GM12864 (cell line): ENCODE measurements at regions not wholly inside any gene's neighbourhood (a gene's known extent, or its start where the extent isn't known, plus 50 kb on each side); places are given as distances from the start of the nearest gene placed in this dataset.

Source experiments
- DNase-seq: peaks from one replicate; pipeline ENCODE4 v3.0.0-alpha.2; 2011; ENCODE audit warnings: low read depth
- H3K4me3 ChIP-seq: 2 replicates; pipeline ENCODE4 v1.5.1; 2011; ENCODE audit warnings: mild to moderate bottlenecking, low read depth, low read length, control low read depth
- TF ChIP-seq, protein P1 (sequence below): IDR thresholded peaks from 2 replicates; pipeline ENCODE4 v1.5.1; 2011; ENCODE audit warnings: low read depth, mild to moderate bottlenecking, moderate library complexity, low read length, control low read depth, inconsistent platforms; ENCODE audit errors: missing control alignments

DNA sequence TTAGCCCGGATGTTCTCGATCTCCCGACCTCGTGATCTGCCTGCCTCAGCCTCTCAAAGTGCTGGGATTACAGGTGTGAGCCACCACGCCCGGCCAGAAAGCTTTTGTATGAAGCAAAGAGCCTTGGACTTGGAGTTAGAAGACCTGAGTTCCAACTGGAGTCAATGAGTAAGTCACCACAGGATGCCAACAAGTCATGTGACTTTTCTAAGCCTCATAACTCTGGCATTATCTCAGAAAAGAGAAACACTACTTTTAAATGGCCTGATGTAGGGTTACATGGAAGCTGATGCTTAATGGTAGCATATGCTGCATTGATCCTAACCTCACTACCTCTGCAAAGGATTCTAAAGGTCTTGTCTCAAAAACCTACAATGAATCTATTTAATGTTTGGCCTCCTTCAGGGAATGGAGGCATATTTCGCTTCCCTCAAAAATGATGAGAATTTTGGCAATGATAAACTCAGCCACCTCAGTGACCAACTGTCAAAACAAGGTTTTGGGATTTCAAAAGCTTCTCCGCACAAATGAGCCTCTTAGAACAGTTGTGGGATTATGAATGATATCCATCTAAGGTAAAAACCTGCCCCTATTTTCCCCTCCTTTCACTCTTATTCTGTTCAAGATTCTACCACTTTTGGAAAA lies 236.8 kb downstream of the ACTL7B start:
- DNase-seq = no peak
- no peak overlapping the region for H3K4me3 ChIP-seq
- TF ChIP-seq, protein P1, sequence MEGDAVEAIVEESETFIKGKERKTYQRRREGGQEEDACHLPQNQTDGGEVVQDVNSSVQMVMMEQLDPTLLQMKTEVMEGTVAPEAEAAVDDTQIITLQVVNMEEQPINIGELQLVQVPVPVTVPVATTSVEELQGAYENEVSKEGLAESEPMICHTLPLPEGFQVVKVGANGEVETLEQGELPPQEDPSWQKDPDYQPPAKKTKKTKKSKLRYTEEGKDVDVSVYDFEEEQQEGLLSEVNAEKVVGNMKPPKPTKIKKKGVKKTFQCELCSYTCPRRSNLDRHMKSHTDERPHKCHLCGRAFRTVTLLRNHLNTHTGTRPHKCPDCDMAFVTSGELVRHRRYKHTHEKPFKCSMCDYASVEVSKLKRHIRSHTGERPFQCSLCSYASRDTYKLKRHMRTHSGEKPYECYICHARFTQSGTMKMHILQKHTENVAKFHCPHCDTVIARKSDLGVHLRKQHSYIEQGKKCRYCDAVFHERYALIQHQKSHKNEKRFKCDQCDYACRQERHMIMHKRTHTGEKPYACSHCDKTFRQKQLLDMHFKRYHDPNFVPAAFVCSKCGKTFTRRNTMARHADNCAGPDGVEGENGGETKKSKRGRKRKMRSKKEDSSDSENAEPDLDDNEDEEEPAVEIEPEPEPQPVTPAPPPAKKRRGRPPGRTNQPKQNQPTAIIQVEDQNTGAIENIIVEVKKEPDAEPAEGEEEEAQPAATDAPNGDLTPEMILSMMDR = no peak

DNA sequence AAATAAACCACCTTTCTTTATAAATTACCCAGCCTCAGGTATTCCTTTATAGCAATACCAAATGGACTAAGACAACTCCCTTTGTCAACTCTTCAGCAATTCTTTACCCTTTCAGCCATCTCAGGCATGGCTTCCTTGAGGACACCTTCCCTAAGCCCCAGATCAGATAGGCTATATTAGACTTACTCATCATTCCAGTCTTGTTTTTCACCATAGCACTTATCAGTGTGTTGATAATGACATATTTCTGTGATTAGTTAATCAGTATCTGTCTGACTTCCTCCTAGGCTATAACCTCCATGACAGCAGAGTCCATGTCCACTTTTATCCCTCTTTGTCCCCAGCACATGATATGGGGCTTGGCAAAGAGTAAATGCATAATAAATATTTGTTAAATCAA lies 238.1 kb downstream of the ACTL7B start:
- TF ChIP-seq, protein P1 = no peak
- H3K4me3 ChIP-seq = no peak overlapping the region
- no peak for DNase-seq

DNA sequence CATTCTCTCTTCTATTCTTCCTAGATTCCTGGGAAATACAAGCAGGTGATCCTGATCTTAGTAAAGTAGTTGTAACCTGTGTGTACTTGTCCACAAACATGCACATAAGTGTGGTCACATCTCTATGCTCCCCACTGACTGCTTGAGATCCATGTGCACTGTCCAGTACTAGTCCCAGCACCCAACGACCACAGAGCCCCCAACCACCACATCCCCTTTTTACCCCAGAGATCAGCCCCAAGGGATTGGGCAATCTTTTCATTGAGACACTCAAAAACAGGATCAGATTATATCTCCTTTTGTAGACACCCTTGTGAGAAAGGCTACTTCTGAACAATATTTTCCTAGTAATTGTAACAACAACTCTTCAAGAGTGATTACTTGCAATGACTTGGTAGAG lies 240.6 kb downstream of the ACTL7B start:
- no peak for DNase-seq
- TF ChIP-seq, protein P1 = no peak
- no peak overlapping the region for H3K4me3 ChIP-seq

DNA sequence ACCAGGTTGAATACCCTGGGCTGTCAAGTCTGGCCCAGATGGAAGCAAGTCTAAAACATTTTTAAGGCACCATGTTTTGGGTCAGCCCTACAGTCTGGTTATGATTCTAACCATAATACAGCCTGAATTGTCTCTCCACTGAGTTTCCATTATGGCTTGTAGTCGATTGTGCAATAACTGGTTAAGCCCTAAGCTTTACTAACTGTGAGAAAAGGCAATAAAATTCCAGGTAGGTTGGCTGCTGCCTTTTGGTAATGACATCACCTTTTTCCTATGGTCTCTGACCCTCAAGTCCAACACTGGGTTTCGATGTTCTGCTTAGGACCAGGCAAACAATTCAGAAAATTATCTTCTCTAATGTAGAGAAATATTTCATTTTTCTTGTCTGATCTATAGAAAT lies 243.3 kb downstream of the ACTL7B start:
- H3K4me3 ChIP-seq = no peak overlapping the region
- DNase-seq = no peak
- TF ChIP-seq, protein P1 = no peak

DNA sequence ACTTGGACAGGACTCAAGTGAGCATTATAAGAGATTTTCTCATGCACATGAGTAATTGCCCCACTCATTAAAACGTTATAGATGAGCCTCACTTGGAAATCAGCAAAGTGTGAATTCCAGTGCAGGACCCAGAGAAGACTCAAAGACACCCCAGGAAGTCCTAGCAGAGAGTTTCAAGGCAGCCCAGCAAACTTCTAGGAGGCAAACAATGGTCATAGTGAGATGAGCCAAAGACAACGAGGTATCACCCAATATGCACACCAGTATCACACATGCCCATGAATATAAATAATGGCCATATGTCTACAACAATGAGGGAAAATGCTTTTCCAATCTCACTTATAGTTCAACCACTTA lies 245.9 kb downstream of the ACTL7B start:
- DNase-seq = no peak
- TF ChIP-seq, protein P1 = no peak
- no peak overlapping the region for H3K4me3 ChIP-seq

DNA sequence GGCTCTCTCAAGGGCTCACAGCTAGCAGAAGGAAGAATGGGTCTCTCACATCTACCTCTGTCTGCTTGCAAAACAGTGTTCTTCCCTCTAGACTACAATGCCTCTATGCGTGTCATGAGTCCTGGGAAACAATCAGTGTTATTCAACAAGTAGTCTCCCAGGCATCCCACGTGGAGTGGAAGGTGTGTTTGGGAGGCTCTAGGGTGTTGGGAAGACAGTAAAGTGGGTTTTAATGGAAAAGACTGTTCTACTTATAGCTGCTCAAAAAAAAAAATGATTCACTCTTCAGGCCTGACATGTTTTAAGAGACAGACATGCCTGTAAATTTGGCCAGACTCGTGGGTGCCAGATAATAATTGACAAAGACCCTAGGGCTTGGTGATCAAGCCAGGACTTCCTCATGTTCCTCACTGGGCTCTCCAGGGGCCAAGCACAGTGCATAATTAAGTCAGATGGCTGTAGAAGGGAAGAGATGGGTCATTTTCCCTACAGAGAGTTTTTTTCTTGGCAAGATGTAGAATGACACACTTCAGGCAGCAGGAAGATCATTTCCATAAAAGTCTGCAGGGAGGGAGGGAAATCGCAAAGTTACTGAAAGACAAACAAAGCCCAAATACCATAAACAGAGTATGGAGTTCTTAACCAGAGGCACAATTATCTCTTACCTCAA lies 246.4 kb downstream of the ACTL7B start:
- TF ChIP-seq, protein P1 = no peak
- H3K4me3 ChIP-seq = no peak overlapping the region
- DNase-seq = no peak

DNA sequence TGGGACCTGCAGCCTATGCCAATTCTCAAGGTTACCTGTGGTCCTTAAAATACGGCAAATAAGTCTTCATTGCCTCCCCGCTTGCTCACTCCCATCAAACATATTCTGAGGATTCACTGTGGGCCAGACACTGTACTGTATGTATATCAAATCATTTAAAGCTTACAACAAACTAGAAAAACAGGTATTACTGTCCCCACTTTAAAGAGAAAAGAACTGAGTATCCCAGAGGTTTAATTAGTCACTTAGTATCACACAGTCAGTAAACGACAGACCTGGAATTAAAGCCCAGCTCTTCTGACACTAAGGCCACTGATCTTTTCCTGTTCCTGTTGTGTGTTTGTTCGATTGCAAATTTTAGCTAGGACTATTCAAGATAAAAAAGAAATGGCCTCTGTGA lies 248.2 kb downstream of the ACTL7B start:
- DNase-seq = no peak
- TF ChIP-seq, protein P1 = no peak
- no peak overlapping the region for H3K4me3 ChIP-seq
